ENCODE measurements at regions not wholly inside any gene's neighbourhood (a gene's known extent, or its start where the extent isn't known, plus 50 kb on each side); places are given as distances from the start of the nearest gene placed in this dataset.

GRCh38 chr14:27050208-27050607, 452.4 kb upstream of the NOVA1 start:
- ATAC-seq (ENCODE audit: low read depth in 2 of 2) (no peak), DNase-seq (no peak)
- no peak overlapping the region for H3K27ac ChIP-seq (ENCODE audit: insufficient read depth, low read length, poor library complexity, severe bottlenecking)
- H3K36me3 Mint-ChIP-seq: no peaks in the 10 kb centered on the region
- H3K27ac Mint-ChIP-seq: no peak overlapping the region
- H3K4me1 Mint-ChIP-seq: no peaks in the 10 kb centered on the region
- no peaks in the 10 kb centered on the region for H3K27me3 ChIP-seq (ENCODE audit: control insufficient read depth, insufficient read depth, low read length)
- no peak overlapping the region for H3K4me3 Mint-ChIP-seq
- no peaks in the 10 kb centered on the region for H3K27me3 Mint-ChIP-seq
- H3K4me1 ChIP-seq (ENCODE audit: control insufficient read depth, insufficient read depth, low read length, poor library complexity, severe bottlenecking): no peaks in the 10 kb centered on the region
- H3K4me3 ChIP-seq (ENCODE audit: low read depth, low read length): no peak overlapping the region
- no peaks in the 10 kb centered on the region for H3K36me3 ChIP-seq (ENCODE audit: control insufficient read depth, insufficient read depth, low read length)
- peaks cover 1 to 5% of the 10 kb centered on the region in 2 experiments for H3K9me3 ChIP-seq (ENCODE audit: control insufficient read depth in 2 of 2, low read length in 2 of 2)
- H3K9me3 Mint-ChIP-seq: peaks cover 0 to 22% (median 6%) of the 10 kb centered on the region in 7 donors

DNA sequence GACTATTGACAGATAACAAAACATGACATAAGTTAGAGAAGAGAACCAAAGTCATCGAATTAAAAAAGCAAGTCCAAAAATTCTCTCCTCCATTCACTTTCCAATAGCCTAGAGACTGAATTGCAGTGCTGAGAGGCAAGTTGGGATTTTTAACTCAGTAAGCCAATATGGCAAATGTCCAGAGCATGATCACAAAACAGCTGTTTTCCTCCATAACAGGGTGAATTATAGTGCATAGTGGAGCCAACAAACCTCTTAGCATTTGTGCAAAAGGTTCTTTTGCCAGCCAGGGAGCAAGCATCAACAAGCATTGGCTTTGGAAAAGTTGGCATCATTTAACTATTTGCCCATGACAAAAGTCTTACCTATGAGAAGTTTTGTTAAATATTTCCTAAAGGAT, 458.8 kb upstream of the NOVA1 start:
- H3K9me3 Mint-ChIP-seq: peaks cover 0 to 34% (median 6%) of the 10 kb centered on the region in 7 donors

DNA sequence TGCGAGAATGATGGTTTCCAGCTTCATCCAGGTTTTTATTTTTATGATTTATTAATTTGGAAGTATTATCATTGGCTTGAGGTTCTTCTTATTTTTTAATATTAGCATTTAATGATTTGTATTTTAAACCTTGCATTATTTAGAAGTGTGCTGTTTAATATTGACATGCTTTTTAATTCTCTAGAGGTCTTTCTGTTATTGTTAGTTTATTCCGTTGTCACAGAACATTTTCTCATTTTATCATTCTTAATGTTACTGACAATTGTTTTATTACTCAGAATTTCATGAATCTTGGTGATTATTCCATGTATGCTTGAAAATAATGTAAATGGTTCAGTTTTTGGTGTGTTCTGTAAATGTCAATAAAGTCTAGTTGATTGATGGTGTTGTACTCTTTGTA, 463.5 kb upstream of the NOVA1 start:
- peaks cover 0 to 21% (median 8%) of the 10 kb centered on the region in 7 donors for H3K9me3 Mint-ChIP-seq

More for the DNA sequence above, 458.8 kb upstream of the NOVA1 start:
- ATAC-seq (ENCODE audit: low read depth in 2 of 2) (no peak), DNase-seq (no peak)
- Histone ChIP-seq H3K4me3 (ENCODE audit: low read depth, low read length) (no peak overlapping the region), H3K27me3 (ENCODE audit: control insufficient read depth, insufficient read depth, low read length) (no peaks in the 10 kb centered on the region), H3K9me3 (ENCODE audit: control insufficient read depth in 2 of 2, low read length in 2 of 2) (peaks cover 2 to 5% of the 10 kb centered on the region in 2 experiments), H3K27ac (ENCODE audit: insufficient read depth, low read length, poor library complexity, severe bottlenecking) (no peak overlapping the region), H3K36me3 (ENCODE audit: control insufficient read depth, insufficient read depth, low read length) (no peaks in the 10 kb centered on the region), H3K4me1 (ENCODE audit: control insufficient read depth, insufficient read depth, low read length, poor library complexity, severe bottlenecking) (no peaks in the 10 kb centered on the region)
- H3K27ac Mint-ChIP-seq: no peak overlapping the region
- H3K4me1 Mint-ChIP-seq: no peaks in the 10 kb centered on the region
- no peaks in the 10 kb centered on the region for H3K27me3 Mint-ChIP-seq
- H3K36me3 Mint-ChIP-seq: no peaks in the 10 kb centered on the region
- H3K4me3 Mint-ChIP-seq: no peak overlapping the region

GRCh38 chr14:27063959-27064358, 466.1 kb upstream of the NOVA1 start:
- no peak overlapping the region for H3K4me3 Mint-ChIP-seq
- Histone ChIP-seq H3K27ac (ENCODE audit: insufficient read depth, low read length, poor library complexity, severe bottlenecking) (no peak overlapping the region), H3K9me3 (ENCODE audit: control insufficient read depth in 2 of 2, low read length in 2 of 2) (peaks cover 0 to under 1% of the 10 kb centered on the region in 2 experiments), H3K4me3 (ENCODE audit: low read depth, low read length) (no peak overlapping the region), H3K36me3 (ENCODE audit: control insufficient read depth, insufficient read depth, low read length) (no peaks in the 10 kb centered on the region), H3K27me3 (ENCODE audit: control insufficient read depth, insufficient read depth, low read length) (no peaks in the 10 kb centered on the region), H3K4me1 (ENCODE audit: control insufficient read depth, insufficient read depth, low read length, poor library complexity, severe bottlenecking) (no peaks in the 10 kb centered on the region)
- DNase-seq (no peak), ATAC-seq (ENCODE audit: low read depth in 2 of 2) (no peak)
- peaks cover 0 to 26% (median 10%) of the 10 kb centered on the region in 7 donors for H3K9me3 Mint-ChIP-seq
- no peak overlapping the region for H3K27ac Mint-ChIP-seq
- no peaks in the 10 kb centered on the region for H3K36me3 Mint-ChIP-seq
- H3K4me1 Mint-ChIP-seq: no peaks in the 10 kb centered on the region
- H3K27me3 Mint-ChIP-seq: no peaks in the 10 kb centered on the region

More for the DNA sequence above, 463.5 kb upstream of the NOVA1 start:
- H3K27ac ChIP-seq (ENCODE audit: insufficient read depth, low read length, poor library complexity, severe bottlenecking): no peak overlapping the region
- H3K27me3 ChIP-seq (ENCODE audit: control insufficient read depth, insufficient read depth, low read length): no peaks in the 10 kb centered on the region
- H3K9me3 ChIP-seq (ENCODE audit: control insufficient read depth in 2 of 2, low read length in 2 of 2): peaks cover 0 to 2% of the 10 kb centered on the region in 2 experiments
- Mint-ChIP-seq H3K4me1 (no peaks in the 10 kb centered on the region), H3K27me3 (no peaks in the 10 kb centered on the region), H3K4me3 (no peak overlapping the region), H3K36me3 (no peaks in the 10 kb centered on the region), H3K27ac (no peak overlapping the region)
- ATAC-seq (ENCODE audit: low read depth in 2 of 2) (no peak), DNase-seq (no peak)
- no peaks in the 10 kb centered on the region for H3K4me1 ChIP-seq (ENCODE audit: control insufficient read depth, insufficient read depth, low read length, poor library complexity, severe bottlenecking)
- H3K4me3 ChIP-seq (ENCODE audit: low read depth, low read length): no peak overlapping the region
- H3K36me3 ChIP-seq (ENCODE audit: control insufficient read depth, insufficient read depth, low read length): no peaks in the 10 kb centered on the region

GRCh38 chr14:27065886-27066285, 468.1 kb upstream of the NOVA1 start:
- Mint-ChIP-seq H3K4me3 (no peak overlapping the region), H3K27me3 (no peaks in the 10 kb centered on the region), H3K27ac (no peak overlapping the region), H3K4me1 (no peaks in the 10 kb centered on the region), H3K36me3 (no peaks in the 10 kb centered on the region), H3K9me3 (peaks cover 0 to 35% (median 10%) of the 10 kb centered on the region in 7 donors)
- DNase-seq (no peak), ATAC-seq (ENCODE audit: low read depth in 2 of 2) (no peak)
- Histone ChIP-seq H3K27me3 (ENCODE audit: control insufficient read depth, insufficient read depth, low read length) (no peaks in the 10 kb centered on the region), H3K36me3 (ENCODE audit: control insufficient read depth, insufficient read depth, low read length) (no peaks in the 10 kb centered on the region), H3K27ac (ENCODE audit: insufficient read depth, low read length, poor library complexity, severe bottlenecking) (no peak overlapping the region), H3K4me1 (ENCODE audit: control insufficient read depth, insufficient read depth, low read length, poor library complexity, severe bottlenecking) (no peaks in the 10 kb centered on the region), H3K4me3 (ENCODE audit: low read depth, low read length) (no peak overlapping the region), H3K9me3 (ENCODE audit: control insufficient read depth in 2 of 2, low read length in 2 of 2) (no peaks in the 10 kb centered on the region)

- Mint-ChIP-seq H3K27me3 (no peaks in the 10 kb centered on the region), H3K36me3 (no peaks in the 10 kb centered on the region), H3K27ac (no peak overlapping the region), H3K4me3 (no peak overlapping the region), H3K4me1 (no peaks in the 10 kb centered on the region), H3K9me3 (peaks cover 2 to 29% (median 9%) of the 10 kb centered on the region in 7 donors)
- Histone ChIP-seq H3K9me3 (ENCODE audit: control insufficient read depth in 2 of 2, low read length in 2 of 2) (no peaks in the 10 kb centered on the region), H3K36me3 (ENCODE audit: control insufficient read depth, insufficient read depth, low read length) (no peaks in the 10 kb centered on the region), H3K4me1 (ENCODE audit: control insufficient read depth, insufficient read depth, low read length, poor library complexity, severe bottlenecking) (no peaks in the 10 kb centered on the region), H3K27ac (ENCODE audit: insufficient read depth, low read length, poor library complexity, severe bottlenecking) (no peak overlapping the region), H3K27me3 (ENCODE audit: control insufficient read depth, insufficient read depth, low read length) (no peaks in the 10 kb centered on the region), H3K4me3 (ENCODE audit: low read depth, low read length) (no peak overlapping the region)
- no peak for DNase-seq
- ATAC-seq (ENCODE audit: low read depth in 2 of 2): no peak
Observed at GRCh38 chr14:27067961-27068360, 470.1 kb upstream of the NOVA1 start.

- no peaks in the 10 kb centered on the region for H3K4me1 Mint-ChIP-seq
- no peak for DNase-seq
- Histone ChIP-seq H3K27me3 (ENCODE audit: control insufficient read depth, insufficient read depth, low read length) (no peaks in the 10 kb centered on the region), H3K9me3 (ENCODE audit: control insufficient read depth in 2 of 2, low read length in 2 of 2) (no peaks in the 10 kb centered on the region), H3K36me3 (ENCODE audit: control insufficient read depth, insufficient read depth, low read length) (no peaks in the 10 kb centered on the region), H3K4me1 (ENCODE audit: control insufficient read depth, insufficient read depth, low read length, poor library complexity, severe bottlenecking) (no peaks in the 10 kb centered on the region), H3K4me3 (ENCODE audit: low read depth, low read length) (no peak overlapping the region), H3K27ac (ENCODE audit: insufficient read depth, low read length, poor library complexity, severe bottlenecking) (no peak overlapping the region)
- no peak overlapping the region for H3K4me3 Mint-ChIP-seq
- ATAC-seq (ENCODE audit: low read depth in 2 of 2): no peak
- H3K27me3 Mint-ChIP-seq: no peaks in the 10 kb centered on the region
- no peak overlapping the region for H3K27ac Mint-ChIP-seq
- peaks cover 0 to 20% (median 8%) of the 10 kb centered on the region in 7 donors for H3K9me3 Mint-ChIP-seq
- no peaks in the 10 kb centered on the region for H3K36me3 Mint-ChIP-seq
Observed at GRCh38 chr14:27072589-27072988, 474.8 kb upstream of the NOVA1 start.

- no peaks in the 10 kb centered on the region for H3K27me3 Mint-ChIP-seq
- H3K4me3 ChIP-seq (ENCODE audit: low read depth, low read length): no peak overlapping the region
- no peak overlapping the region for H3K4me3 Mint-ChIP-seq
- no peak for DNase-seq
- peaks cover 0 to 5% of the 10 kb centered on the region in 2 experiments for H3K9me3 ChIP-seq (ENCODE audit: control insufficient read depth in 2 of 2, low read length in 2 of 2)
- no peaks in the 10 kb centered on the region for H3K36me3 ChIP-seq (ENCODE audit: control insufficient read depth, insufficient read depth, low read length)
- H3K4me1 ChIP-seq (ENCODE audit: control insufficient read depth, insufficient read depth, low read length, poor library complexity, severe bottlenecking): no peaks in the 10 kb centered on the region
- H3K27ac Mint-ChIP-seq: no peak overlapping the region
- H3K36me3 Mint-ChIP-seq: no peaks in the 10 kb centered on the region
- no peaks in the 10 kb centered on the region for H3K27me3 ChIP-seq (ENCODE audit: control insufficient read depth, insufficient read depth, low read length)
- H3K4me1 Mint-ChIP-seq: no peaks in the 10 kb centered on the region
- no peak overlapping the region for H3K27ac ChIP-seq (ENCODE audit: insufficient read depth, low read length, poor library complexity, severe bottlenecking)
- H3K9me3 Mint-ChIP-seq: peaks cover 2 to 18% (median 10%) of the 10 kb centered on the region in 7 donors
- no peak for ATAC-seq (ENCODE audit: low read depth in 2 of 2)
Observed at GRCh38 chr14:27075503-27075902, 477.7 kb upstream of the NOVA1 start.

All from CD4-positive, CD25-positive, alpha-beta regulatory T cell (primary cell).